ENCODE measurements at regions not wholly inside any gene's neighbourhood (a gene's known extent, or its start where the extent isn't known, plus 50 kb on each side); places are given as distances from the start of the nearest gene placed in this dataset.

GRCh38 chr13:67369895-67370660 is 139.9 kb upstream of the PCDH9 start:
- TF ChIP-seq CTCF (IDR thresholded peaks at IDR 0.05; ENCODE audit: low read depth, low read length) (no peak), POLR2A (IDR thresholded peaks at IDR 0.05; ENCODE audit: extremely low read depth, insufficient read length) (no peak)
